HG03097 (cell line): ENCODE measurements at regions not wholly inside any gene's neighbourhood (a gene's known extent, or its start where the extent isn't known, plus 50 kb on each side); places are given as distances from the start of the nearest gene placed in this dataset.

ENCODE experiments used
- ATAC-seq: cut with Tn5 transposase; IDR thresholded peaks from one replicate; pipeline ENCODE4 v1.9.1; 2021; ENCODE audit not compliant: unreplicated experiment, low FRiP score

DNA sequence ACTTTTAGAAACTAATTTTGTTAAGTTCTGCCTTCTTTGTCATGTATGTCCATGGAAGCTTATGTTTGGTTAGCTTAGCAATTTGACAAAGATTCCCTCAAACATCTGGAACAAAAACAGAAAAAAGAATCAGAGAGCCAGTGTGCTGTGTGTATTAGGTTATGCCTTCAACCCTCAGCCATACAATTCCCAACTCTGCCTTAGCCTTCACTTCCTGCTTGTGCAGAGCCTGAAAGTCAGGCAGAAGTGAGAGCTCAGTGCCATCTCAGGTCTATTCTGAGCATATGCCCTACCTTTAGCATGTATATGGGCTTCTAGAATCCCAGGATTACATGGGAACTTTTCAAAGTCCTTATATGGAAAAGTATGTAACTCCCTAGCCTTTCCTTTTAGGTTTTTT, 58.2 kb upstream of the STOX2 start:
- ATAC-seq = no peak

GRCh38 chr4:183848805-183849204, 56.3 kb upstream of the STOX2 start:
- ATAC-seq = no peak

GRCh38 chr4:183852910-183853547, 52.1 kb upstream of the STOX2 start:
- ATAC-seq = no peak

- no peak for ATAC-seq
Observed at GRCh38 chr4:183853548-183853940, 51.6 kb upstream of the STOX2 start.
